GM18867 (cell line): ENCODE measurements at regions not wholly inside any gene's neighbourhood (a gene's known extent, or its start where the extent isn't known, plus 50 kb on each side); places are given as distances from the start of the nearest gene placed in this dataset.
A peak's percentile ranks its signal among the peaks of the same experiment; 100 is the strongest.

Source experiments
- ATAC-seq: cut with Tn5 transposase; IDR thresholded peaks from one replicate; pipeline ENCODE4 v1.9.1; 2021; ENCODE audit warnings: mild to moderate bottlenecking, moderate library complexity; ENCODE audit not compliant: unreplicated experiment

DNA sequence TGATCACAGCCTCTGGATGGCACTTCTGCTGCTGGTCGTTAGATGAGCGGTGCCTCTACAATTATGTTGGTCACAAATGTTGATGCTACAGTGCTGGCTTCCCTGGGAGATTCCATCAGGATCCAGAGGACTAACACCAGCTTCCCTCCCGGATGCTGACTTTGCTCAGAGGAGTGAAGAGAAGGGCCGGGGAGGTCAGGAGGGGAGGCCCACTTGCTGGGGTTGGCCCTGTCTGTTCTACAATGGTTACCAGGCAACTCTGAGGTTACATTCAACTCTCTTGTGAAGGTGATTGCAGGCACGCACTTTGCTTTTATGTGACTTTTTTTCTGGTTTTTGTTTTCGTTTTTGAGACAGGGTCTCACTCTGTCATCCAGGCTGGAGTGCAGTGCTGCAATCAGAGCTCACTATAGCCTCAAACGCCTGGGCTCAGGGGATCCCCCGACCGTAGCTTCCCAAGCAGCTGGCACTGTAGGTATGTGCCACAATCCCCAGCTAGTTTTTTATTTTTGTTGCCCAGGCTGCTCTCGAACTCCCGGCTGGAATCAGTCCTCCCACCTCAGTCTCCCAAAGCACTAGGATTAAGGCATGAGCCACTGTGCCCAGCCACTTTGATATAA, 112.5 kb downstream of the ADSS2 start:
- ATAC-seq: no peak

DNA sequence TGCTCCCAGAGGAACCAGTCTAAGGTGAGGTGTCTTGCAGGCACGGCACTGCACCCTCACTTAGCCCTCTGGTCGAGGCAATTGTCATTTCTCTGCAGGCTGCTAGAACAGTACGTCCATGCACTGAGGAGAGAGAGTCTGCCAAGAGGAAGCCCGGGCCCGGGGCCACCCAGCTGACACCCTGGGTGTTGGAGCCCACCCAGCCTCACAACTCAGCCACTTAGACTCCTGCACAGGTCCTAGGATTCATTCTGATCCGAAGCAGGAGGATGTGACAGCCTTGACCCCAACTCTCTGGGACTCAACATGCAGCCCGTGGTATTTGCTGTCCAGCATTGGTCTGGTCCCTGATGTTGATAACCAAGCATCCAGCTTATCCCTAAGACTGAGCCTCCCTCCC, 111.9 kb downstream of the ADSS2 start:
- ATAC-seq: no peak

DNA sequence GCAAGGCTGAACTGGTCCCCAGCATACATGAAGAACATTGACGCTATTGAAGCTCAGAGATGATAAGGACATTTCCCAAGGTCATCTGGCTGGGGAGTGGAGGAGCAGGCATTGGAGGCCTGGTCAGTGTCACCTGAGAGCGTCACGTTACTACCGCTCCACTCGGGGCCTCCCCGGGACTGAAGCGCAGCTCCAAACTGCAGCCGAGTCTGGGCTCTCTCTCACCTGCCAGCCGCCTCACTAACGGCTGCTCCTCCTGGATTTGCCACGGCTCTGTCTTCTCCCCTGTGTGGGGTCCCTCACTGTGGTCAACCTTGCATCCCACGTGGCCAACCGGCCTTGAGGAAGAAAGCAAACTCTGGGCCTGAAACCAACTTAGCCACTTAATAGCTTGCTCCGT, 111.3 kb downstream of the ADSS2 start:
- ATAC-seq: no peak

DNA sequence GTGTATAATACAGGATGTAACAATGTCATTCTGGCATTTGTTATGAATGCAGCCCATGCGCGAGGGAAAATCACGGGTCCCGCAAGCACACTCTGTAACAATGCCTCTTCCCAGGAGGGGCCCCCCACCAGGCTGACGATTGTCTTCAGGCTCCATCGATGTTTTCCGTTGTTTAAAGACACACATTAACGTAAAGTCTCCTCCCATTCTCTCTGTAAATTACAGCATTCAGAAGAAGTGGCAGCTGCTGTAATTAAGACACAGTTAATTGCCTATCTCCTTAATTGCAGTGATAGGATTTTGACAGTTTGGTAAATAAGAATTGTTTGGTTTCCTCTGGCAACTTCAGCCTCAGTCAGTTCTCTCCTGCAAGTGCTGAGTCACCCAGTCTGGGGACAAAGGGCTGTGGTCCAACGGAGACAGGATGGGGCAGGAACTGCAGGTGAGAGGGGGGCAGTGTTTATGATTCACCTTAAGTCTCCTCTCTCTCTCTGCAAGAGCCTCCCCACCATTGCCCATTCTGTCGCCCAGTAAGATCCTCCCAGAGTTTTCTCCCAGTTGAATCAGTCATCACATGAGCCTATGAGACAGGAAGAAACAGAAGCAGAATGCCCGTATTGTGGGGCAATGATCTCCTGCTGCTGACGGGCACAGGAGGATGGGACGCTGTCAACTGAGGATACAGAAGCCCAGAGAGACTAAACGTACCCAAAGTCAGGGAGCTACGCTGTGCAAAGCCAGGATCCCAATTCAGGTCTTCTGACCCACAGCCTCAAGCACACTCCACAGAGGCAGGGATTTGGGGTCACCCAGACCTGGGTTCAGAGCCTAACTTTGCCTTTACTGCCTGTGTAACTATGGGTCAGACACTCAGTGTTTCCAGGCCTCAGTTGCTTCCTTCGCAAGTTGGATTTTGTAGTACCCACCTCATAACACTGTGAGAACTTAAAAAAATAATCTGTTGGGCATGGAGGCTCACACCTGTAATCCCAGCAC, 110.0 kb downstream of the ADSS2 start:
- no peak for ATAC-seq

DNA sequence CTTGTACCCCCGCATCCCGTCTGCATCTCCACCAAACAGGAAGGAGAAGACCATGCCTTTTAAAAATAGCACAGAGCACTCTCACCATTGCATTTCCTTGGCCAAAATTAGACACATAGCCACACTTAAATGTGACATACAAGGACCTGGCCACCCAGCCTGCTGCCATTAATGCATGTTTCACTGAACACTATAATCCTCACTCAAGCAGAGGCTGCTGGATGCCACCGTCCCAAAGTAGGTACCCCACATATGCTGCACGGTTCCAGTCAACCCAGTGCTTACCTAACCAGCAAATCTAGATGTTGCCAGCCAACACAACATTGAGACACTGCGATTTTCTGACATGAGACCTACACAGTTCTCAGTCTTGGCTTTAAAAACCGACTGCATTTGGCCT, 107.7 kb downstream of the ADSS2 start:
- ATAC-seq: no peak

DNA sequence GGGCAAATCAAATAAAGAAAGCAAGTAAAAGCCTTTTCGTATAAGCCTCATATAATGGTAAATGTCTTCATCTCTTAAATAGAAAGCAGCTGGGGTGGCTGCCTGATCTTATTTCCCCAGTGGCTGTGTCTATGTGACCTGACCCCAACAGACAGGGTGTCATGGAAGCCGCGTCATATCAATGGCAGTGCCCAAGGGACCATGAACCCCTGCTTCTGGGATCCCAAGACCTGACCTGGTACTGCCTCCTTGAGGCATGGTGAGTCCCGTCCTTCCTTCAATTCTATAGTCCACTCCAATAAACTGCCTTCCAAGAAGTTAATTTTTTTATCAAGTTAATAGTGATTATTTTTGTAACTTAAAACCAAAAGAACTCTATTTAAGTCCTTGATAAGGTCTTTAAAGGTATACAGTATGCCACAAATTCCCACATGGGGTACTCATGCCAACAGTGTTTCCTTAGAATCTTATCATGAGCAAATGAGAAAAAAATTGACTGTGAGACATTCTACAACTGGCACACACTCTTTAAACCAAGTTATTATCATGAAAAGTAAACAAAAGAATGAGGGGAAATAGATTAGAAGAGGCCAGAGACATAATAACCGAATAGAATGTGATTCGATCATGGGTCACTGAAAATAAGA, 104.6 kb downstream of the ADSS2 start:
- no peak for ATAC-seq

DNA sequence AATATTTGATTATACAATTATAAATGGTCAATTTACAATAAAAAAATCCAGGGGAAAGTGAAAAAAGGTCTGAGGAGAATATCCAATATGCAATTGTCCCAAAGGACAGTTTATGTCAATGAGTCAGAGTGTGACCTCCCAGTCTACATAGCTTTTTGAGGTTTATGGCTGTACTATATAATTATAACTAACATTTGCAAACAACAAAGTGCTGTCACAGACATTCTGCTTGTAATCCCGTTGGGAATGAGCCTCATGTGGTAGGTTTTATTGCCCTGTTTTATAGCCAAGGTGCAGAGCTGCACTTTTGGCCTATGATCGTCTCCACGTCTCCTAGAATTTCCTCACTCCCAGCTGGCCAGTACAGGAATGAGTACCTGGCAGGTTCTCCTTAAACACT, 103.8 kb downstream of the ADSS2 start:
- ATAC-seq: no peak

DNA sequence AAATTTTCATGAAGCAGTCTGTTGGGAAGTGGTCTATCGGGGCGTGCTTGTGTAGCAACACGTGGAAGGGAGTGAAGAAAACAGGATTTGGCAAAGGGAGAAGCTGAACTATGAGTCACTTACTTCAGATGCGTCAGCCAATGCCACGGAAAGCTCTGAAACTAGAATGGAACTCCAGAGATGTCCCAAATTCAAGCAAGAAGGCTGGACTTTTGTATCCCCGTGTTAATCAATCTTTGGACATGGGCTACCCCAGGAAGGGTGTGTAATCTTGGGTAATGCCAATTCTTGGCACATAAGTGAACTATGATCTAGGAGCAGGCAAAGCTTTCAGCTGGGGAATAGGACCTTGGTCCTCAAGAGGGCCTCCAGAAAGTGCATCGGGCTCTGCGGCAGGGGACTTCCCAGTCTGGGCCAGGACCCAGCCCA, 102.6 kb downstream of the ADSS2 start:
- no peak for ATAC-seq

DNA sequence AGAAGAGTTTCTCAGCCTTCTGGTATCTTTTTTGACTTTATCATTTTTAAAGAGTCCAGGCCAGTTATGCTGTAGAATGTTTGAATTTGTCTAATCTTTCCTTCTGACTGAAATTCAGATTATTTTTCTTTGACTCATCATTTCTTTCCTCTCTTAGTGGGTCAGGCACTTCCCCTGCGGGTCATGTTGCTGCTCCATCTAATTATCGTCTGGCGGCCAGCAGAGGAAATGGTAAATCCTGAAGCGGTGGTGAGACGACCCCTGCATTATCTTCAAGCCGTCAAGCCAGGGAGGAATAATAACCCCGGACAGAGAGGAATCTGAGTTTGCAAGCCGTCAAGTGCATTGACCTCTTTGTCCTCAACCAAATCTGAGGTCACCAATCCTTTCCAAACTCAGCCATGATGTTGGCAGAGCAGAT, 102.1 kb downstream of the ADSS2 start:
- no peak for ATAC-seq

DNA sequence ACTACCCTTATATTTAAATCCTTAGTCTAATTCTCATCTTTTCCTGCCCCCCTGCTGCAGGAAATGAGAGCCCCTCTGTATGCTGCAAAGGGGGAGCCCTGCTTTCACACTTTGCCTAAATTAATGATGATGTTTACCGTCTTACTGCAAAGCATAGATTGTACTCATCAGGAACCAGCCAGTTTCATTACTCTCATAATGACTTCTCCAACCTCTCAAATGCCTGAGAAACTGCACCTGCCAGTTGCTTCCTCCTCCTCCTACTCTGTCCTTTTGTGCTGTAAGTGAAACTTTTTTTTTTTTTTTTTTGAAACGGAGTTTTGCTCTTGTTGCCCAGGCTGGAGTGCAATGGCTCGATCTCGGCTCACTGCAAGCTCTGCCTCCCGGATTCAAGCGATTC, 101.7 kb downstream of the ADSS2 start:
- peak; percentile 90 for ATAC-seq

DNA sequence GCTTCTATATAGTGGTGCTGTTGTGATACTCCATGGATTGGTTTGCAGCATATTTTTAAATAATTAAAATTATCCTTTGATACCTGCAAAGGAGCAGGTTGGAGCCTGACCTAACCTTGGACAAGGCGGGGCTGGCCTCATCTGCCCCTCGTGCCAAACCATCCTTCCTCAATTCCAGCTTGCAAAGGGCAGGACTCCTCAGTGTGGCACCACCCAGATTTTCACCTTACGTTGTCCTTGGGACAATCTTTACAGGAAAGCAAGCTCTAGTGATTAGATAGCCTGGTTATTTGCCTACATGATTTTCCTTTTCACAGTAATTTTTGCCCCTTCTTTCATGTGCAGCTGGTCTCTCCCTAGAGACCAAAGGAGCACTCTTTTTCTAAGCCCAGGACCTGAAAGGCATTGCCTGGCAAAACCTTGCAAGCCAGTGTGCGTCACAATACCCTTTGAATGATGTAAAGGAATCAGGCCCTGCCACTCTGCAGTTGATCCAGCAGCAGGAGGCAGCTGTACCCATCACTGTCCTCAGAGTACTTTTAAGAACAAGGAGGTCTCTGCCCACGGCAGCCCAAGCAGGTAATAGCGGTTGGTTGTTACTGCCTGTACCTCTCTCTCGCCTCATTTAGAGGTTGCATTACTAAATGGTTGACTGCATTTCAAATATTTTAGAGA, 99.4 kb downstream of the ADSS2 start:
- peak; percentile 33 for ATAC-seq

DNA sequence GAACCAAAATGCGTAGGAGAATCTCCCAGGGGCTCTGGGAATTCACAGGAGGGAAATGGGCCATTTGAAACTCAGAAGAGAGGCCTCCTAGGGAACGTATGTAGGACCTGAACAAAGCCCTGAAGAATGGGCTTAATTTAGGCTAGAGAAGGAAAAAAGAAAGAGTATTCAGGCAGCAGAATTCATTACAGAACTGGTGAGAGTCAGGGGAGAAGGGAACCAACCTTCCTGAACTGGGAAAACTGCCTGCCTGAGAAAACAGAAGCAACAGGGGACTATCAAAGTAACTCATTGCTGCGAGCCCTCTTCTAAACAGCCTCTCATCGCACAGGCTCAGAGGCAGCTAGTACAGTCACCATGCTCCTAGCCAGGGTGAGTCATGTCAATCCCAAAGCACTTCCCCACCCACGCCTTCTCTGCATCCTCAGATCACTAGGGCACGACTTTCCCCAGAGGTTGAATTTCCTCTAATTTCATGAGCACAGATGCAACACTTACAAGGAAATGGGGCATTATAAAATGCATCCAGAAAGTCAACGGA, 98.1 kb downstream of the ADSS2 start:
- ATAC-seq: no peak

DNA sequence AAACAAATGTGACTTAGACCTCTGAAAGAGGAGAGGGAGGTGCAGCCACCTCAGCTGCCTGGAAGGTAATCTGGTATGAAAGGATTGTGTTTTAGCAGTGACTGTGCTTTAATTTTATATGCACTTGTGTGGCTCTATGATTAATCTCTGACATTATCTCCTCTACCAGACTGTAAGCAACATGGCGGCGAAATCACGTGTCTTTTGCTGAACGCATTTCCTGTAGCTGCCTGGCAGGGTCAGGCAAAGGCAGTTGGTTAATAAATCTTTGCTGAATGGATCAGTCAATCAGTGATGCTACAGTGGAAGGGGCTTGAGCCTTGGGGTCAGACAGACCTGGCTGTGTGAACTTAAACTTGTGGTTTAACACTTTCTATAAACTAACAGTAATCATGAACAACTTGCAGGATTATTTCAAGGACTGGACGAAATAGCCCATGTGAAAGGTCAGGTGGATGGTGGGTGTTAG, 96.9 kb downstream of the ADSS2 start:
- no peak for ATAC-seq

DNA sequence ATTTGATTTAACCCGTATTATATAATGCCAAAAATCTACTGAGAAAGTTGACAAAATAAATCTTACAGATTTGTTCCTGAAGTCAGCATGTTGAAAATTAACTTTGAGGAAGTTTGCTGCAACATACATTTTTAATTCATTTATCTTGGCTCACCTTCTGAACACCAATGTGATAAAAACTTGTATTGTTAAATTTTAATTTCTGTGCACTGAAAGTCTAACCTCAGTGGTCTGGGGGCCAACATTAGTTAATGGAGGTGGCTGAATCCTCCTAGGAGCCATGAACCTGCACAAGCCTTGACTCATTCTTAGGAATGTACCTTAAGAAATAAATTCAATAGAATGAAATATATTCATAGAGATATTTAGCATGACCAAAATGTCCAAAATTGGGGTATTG, 95.3 kb downstream of the ADSS2 start:
- no peak for ATAC-seq
